ENCODE measurements at regions not wholly inside any gene's neighbourhood (a gene's known extent, or its start where the extent isn't known, plus 50 kb on each side); places are given as distances from the start of the nearest gene placed in this dataset.
A peak's percentile ranks its signal among the peaks of the same experiment; 100 is the strongest.

- H3K4me3 ChIP-seq, result no peak overlapping the region
- in situ Hi-C loops (cut with MboI; ENCODE audit: low pct_unique_long_range_greater_than_20kb in 2 of 9, low sequenced_read_pairs in 9 of 9, unreplicated experiment in 9 of 9), result no loop called here
- H3K27ac ChIP-seq, result no peak overlapping the region
- ATAC-seq (replicated peaks in 6 of 8), result peak in 2 of 8 experiments; percentile 24 to 36
- H3K4me1 ChIP-seq (replicated peaks in 1 of 2), result peaks cover 0 to 4% of the 10 kb centered on the region in 2 donors
Measured at GRCh38 chr1:96364576-96364975, 357.0 kb upstream of the PTBP2 start.

DNA sequence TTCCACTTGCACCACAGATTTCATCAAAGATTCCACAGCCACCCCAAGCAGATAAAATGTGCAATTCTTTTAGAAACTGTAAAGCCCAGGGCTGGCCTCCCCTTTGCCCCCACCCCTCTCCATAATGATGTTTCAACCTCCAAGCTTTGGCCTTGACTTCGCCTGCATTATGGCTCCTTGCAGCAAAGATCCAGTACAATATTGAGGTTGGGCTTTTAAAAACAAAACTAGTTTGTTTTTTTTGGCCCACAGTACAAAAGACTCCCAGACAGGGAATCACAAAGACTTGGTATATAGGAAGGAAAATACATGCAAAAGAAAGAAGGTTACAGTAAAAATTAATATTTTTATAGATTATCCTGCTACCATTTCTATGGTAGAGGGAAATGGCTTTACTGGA, 356.5 kb upstream of the PTBP2 start:
- in situ Hi-C loops (cut with MboI; ENCODE audit: low pct_unique_long_range_greater_than_20kb in 2 of 9, low sequenced_read_pairs in 9 of 9, unreplicated experiment in 9 of 9), result no loop called here
- no peak for ATAC-seq (replicated peaks in 6 of 8)
- WGBS, 10 experiments, result 33 to 100% (median 57%) methylated on average over 1 of the region's 1 CpG; no CpG with 5 or more reads in 3 of the 10 experiments
- H3K27ac ChIP-seq, result no peak overlapping the region
- no peak overlapping the region for H3K4me3 ChIP-seq
- H3K4me1 ChIP-seq (replicated peaks in 1 of 2), result peaks cover 0 to 4% of the 10 kb centered on the region in 2 donors

- WGBS, 10 experiments, result 20 to 100% (median 86%) methylated on average over 1 to 3 of the region's 3 CpGs; no CpG with 5 or more reads in 1 of the 10 experiments
- Histone ChIP-seq H3K27ac (no peak overlapping the region), H3K4me1 (replicated peaks in 1 of 2) (peaks cover 0 to 4% of the 10 kb centered on the region in 2 donors), H3K4me3 (no peak overlapping the region)
- peak in 3 of 8 experiments; percentile 49 to 67 (median 60) for ATAC-seq (replicated peaks in 6 of 8)
- in situ Hi-C loops (cut with MboI; ENCODE audit: low pct_unique_long_range_greater_than_20kb in 2 of 9, low sequenced_read_pairs in 9 of 9, unreplicated experiment in 9 of 9), result no loop called here
Measured at GRCh38 chr1:96365596-96366390, 355.8 kb upstream of the PTBP2 start.

DNA sequence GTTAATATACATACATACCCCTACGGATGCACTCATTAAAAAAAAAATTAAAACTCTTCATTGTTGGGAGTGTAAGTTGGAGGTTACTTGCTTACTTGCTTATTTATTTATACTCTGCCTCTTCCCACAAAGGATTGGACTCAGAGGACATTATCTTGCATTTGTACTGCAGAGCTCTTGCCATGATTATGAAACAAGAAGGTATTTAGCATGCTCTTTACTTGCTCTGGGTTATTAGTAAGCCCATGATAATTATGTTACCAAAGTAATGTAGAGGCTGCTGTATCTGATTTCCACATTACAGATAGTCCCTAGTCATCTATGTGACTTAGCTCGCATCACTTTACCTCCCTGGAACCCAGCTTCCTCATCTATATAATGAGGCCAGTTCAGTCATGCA, 355.1 kb upstream of the PTBP2 start:
- in situ Hi-C loops (cut with MboI; ENCODE audit: low pct_unique_long_range_greater_than_20kb in 2 of 9, low sequenced_read_pairs in 9 of 9, unreplicated experiment in 9 of 9), result no loop called here
- 62 to 100% (median 95%) methylated on average over 1 to 2 of the region's 2 CpGs; no CpG with 5 or more reads in 3 of the 10 experiments for WGBS, 10 experiments
- no peak for ATAC-seq (replicated peaks in 6 of 8)
- Histone ChIP-seq H3K4me3 (no peak overlapping the region), H3K4me1 (replicated peaks in 1 of 2) (peaks cover 0 to 4% of the 10 kb centered on the region in 2 donors), H3K27ac (no peak overlapping the region)

- Histone ChIP-seq H3K27ac (no peak overlapping the region), H3K4me1 (replicated peaks in 1 of 2) (peaks cover 0 to 4% of the 10 kb centered on the region in 2 donors), H3K4me3 (no peak overlapping the region)
- in situ Hi-C loops (cut with MboI; ENCODE audit: low pct_unique_long_range_greater_than_20kb in 2 of 9, low sequenced_read_pairs in 9 of 9, unreplicated experiment in 9 of 9), result no loop called here
- WGBS, 10 experiments, result 17 to 100% (median 93%) methylated on average over 1 to 2 of the region's 2 CpGs; no CpG with 5 or more reads in 2 of the 10 experiments
- ATAC-seq (replicated peaks in 6 of 8), result no peak
Measured at GRCh38 chr1:96367791-96368190, 353.8 kb upstream of the PTBP2 start.

DNA sequence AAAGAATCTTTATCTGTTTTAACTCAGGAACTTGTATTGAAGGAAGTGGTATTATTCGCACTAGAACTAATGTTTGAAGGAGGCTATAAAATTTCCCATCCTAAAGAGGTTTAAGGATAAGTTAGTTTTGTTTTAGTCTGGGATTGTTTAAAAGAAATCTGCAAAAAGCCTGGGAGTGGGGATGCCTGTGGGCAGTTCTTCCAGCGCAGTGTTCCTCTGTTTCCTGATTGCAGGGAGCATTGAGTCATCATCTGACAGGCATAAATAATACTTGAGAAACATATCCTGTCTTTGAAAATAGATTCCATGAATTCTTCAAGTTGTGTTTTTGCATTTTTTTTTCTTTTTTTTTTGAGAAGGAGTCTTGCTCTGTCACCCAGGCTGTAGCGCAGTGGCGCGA, 350.8 kb upstream of the PTBP2 start:
- in situ Hi-C loops (cut with MboI; ENCODE audit: low pct_unique_long_range_greater_than_20kb in 2 of 9, low sequenced_read_pairs in 9 of 9, unreplicated experiment in 9 of 9), result no loop called here
- no peak overlapping the region for H3K27ac ChIP-seq
- peak in 2 of 8 experiments; percentile 76 to 80 for ATAC-seq (replicated peaks in 6 of 8)
- WGBS, 10 experiments, result 9 to 93% (median 85%) methylated on average over 1 to 5 of the region's 5 CpGs; no CpG with 5 or more reads in 2 of the 10 experiments
- H3K4me1 ChIP-seq (replicated peaks in 1 of 2), result no peaks in the 10 kb centered on the region
- no peak overlapping the region for H3K4me3 ChIP-seq

GRCh38 chr1:96372881-96373280, 348.7 kb upstream of the PTBP2 start:
- Histone ChIP-seq H3K4me1 (replicated peaks in 1 of 2) (no peaks in the 10 kb centered on the region), H3K4me3 (no peak overlapping the region), H3K27ac (no peak overlapping the region)
- WGBS, 10 experiments, result 60 to 100% (median 85%) methylated on average over 1 of the region's 1 CpG; no CpG with 5 or more reads in 1 of the 10 experiments
- in situ Hi-C loops (cut with MboI; ENCODE audit: low pct_unique_long_range_greater_than_20kb in 2 of 9, low sequenced_read_pairs in 9 of 9, unreplicated experiment in 9 of 9), result no loop called here
- ATAC-seq (replicated peaks in 6 of 8), result no peak

- in situ Hi-C loops (cut with MboI; ENCODE audit: low pct_unique_long_range_greater_than_20kb in 2 of 9, low sequenced_read_pairs in 9 of 9, unreplicated experiment in 9 of 9), result no loop called here
- Histone ChIP-seq H3K4me1 (replicated peaks in 1 of 2) (no peaks in the 10 kb centered on the region), H3K4me3 (no peak overlapping the region), H3K27ac (no peak overlapping the region)
- WGBS, 10 experiments, result 89 to 100% (median 100%) methylated on average over 1 of the region's 1 CpG; no CpG with 5 or more reads in 5 of the 10 experiments
- no peak for ATAC-seq (replicated peaks in 6 of 8)
Measured at GRCh38 chr1:96374076-96374762, 347.4 kb upstream of the PTBP2 start.

DNA sequence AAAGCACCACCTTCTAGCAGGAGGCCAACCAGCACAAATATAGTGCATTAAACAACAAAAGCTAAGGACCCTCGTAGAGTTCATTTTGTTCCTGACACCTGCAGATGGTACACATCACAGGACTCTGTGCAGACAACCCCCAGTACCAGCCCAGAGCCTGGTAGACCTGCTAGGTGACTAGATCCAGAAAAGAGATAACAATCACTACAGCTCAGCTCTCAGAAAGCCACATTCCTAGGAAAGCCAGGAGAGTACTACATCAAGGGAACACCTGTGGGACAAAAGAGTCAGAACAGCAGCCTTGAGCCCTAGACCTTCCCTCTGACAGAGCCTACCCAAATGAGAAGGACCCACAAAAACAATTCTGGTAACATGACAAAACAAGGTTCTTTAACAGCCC, 344.7 kb upstream of the PTBP2 start:
- 0 to 80% (median 78%) methylated on average over 1 of the region's 1 CpG; no CpG with 5 or more reads in 7 of the 10 experiments for WGBS, 10 experiments
- no peaks in the 10 kb centered on the region for H3K4me1 ChIP-seq (replicated peaks in 1 of 2)
- in situ Hi-C loops (cut with MboI; ENCODE audit: low pct_unique_long_range_greater_than_20kb in 2 of 9, low sequenced_read_pairs in 9 of 9, unreplicated experiment in 9 of 9), result no loop called here
- H3K27ac ChIP-seq, result no peak overlapping the region
- no peak for ATAC-seq (replicated peaks in 6 of 8)
- H3K4me3 ChIP-seq, result no peak overlapping the region

- H3K4me3 ChIP-seq, result no peak overlapping the region
- WGBS, 10 experiments, result 50 to 93% (median 71%) methylated on average over 1 to 2 of the region's 2 CpGs
- H3K4me1 ChIP-seq (replicated peaks in 1 of 2), result no peaks in the 10 kb centered on the region
- no peak for ATAC-seq (replicated peaks in 6 of 8)
- no peak overlapping the region for H3K27ac ChIP-seq
- in situ Hi-C loops (cut with MboI; ENCODE audit: low pct_unique_long_range_greater_than_20kb in 2 of 9, low sequenced_read_pairs in 9 of 9, unreplicated experiment in 9 of 9), result no loop called here
Measured at GRCh38 chr1:96384611-96385010, 337.0 kb upstream of the PTBP2 start.

GRCh38 chr1:96387785-96388184, 333.8 kb upstream of the PTBP2 start:
- Histone ChIP-seq H3K4me3 (no peak overlapping the region), H3K4me1 (replicated peaks in 1 of 2) (no peaks in the 10 kb centered on the region), H3K27ac (no peak overlapping the region)
- WGBS, 10 experiments, result 80 to 100% (median 97%) methylated on average over 1 to 3 of the region's 3 CpGs; no CpG with 5 or more reads in 2 of the 10 experiments
- in situ Hi-C loops (cut with MboI; ENCODE audit: low pct_unique_long_range_greater_than_20kb in 2 of 9, low sequenced_read_pairs in 9 of 9, unreplicated experiment in 9 of 9), result no loop called here
- ATAC-seq (replicated peaks in 6 of 8), result no peak

DNA sequence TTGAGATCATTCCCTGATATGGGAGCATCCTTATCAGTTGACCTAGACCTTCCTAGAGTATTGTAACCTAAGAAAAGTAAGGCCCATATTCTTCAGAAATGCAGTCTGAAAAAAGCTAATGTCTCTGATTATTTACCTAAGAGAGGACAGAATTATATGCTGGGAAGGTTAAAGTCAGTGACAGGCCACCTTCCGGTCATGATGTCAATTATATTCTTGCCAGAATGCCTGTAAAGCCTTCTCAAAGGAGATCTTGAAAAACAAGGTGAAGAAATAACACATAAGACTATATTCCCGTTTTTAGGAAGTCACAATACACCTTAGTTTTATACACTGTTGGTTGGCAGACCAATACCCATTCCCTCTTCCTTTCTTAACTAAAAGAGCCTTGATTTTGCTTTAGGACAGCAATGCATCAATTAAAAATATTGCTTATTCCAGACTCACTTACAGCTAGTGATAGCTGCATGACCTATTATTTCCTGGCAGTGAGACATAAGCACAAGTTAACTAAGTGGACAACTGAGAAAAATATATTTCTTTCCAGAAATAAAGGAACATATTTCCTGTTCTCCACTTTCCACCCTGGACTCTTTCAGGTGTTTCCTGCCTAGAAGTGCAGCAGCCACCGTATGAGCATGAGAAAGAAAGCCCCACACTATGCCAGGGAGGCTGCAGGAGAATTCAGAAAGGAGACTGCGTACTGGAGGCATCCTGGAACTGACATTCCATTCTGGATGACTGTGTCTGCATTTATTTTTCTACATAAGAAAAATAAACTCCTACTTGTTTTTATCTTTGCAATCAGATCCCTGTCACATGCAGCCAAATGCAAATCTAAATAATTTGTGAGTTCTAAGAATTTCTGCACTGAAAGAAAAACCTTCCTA, 332.9 kb upstream of the PTBP2 start:
- Histone ChIP-seq H3K4me1 (replicated peaks in 1 of 2) (no peaks in the 10 kb centered on the region), H3K27ac (no peak overlapping the region), H3K4me3 (no peak overlapping the region)
- WGBS, 10 experiments, result 33 to 99% (median 81%) methylated on average over 1 to 4 of the region's 4 CpGs
- peak in 2 of 8 experiments; percentile 79 to 94 for ATAC-seq (replicated peaks in 6 of 8)
- in situ Hi-C loops (cut with MboI; ENCODE audit: low pct_unique_long_range_greater_than_20kb in 2 of 9, low sequenced_read_pairs in 9 of 9, unreplicated experiment in 9 of 9), result no loop called here

DNA sequence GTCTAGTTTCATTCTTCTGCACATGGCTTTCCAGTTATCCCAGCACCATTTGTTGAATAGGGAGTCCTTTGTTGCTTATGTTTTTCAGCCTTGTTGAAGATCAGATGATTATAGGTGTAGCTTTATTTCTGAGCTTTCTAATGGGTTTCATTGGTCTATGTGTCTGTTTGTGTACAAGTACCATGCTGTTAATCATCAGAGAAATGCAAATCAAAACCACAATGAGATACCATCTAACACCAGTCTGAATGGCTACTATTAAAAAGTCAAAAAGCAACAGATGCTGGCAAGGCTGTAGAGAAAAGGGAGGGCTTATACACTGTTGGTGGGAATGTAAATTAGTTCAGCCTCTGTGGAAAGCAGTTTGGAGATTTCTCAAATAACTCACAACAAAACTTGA, 321.5 kb upstream of the PTBP2 start:
- Histone ChIP-seq H3K4me3 (no peak overlapping the region), H3K27ac (no peak overlapping the region), H3K4me1 (replicated peaks in 1 of 2) (no peaks in the 10 kb centered on the region)
- ATAC-seq (replicated peaks in 6 of 8), result peak in 2 of 8 experiments; percentile 53 to 67
- in situ Hi-C loops (cut with MboI; ENCODE audit: low pct_unique_long_range_greater_than_20kb in 2 of 9, low sequenced_read_pairs in 9 of 9, unreplicated experiment in 9 of 9), result no loop called here

All from motor neuron (in vitro differentiated cells).